ENCODE measurements at regions not wholly inside any gene's neighbourhood (a gene's known extent, or its start where the extent isn't known, plus 50 kb on each side); places are given as distances from the start of the nearest gene placed in this dataset.

DNA sequence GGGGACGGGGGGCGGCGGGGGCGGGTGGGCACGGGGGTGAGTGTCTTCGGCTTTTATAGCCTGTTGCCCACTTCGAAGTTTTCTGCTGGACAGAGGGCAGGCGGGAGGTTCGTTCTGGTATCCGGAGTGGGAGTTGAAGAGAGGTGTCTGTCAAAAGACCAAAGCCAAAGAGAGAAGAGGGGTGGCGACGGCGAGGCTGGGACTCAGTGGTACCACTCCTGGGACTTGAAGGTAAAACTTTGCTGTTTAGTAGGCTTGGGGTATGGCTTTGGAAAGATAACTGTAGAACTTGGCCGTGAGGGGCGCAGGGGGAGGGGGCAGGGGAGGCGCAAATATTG, 215.8 kb upstream of the DTNA start:
- H3K27ac ChIP-seq (ENCODE audit: low read depth in 1 of 3, low read length in 2 of 3) = no peak overlapping the region
- H3K27me3 ChIP-seq (ENCODE audit: control insufficient read depth in 3 of 3, insufficient read depth in 3 of 3, low read length in 3 of 3) = peaks cover 9 to 20% (median 10%) of the 10 kb centered on the region in 3 donors
- H3K9me3 ChIP-seq (ENCODE audit: control insufficient read depth in 2 of 2, insufficient read depth in 1 of 2, low read depth in 1 of 2, low read length in 1 of 2) = no peaks in the 10 kb centered on the region
- H3K4me1 ChIP-seq (ENCODE audit: control insufficient read depth in 3 of 3, insufficient read depth in 2 of 3, low read depth in 1 of 3, low read length in 2 of 3) = peaks cover 0 to 4% (median 0%) of the 10 kb centered on the region in 3 donors
- H3K36me3 ChIP-seq (ENCODE audit: control insufficient read depth in 3 of 3, insufficient read depth in 2 of 3, low read depth in 1 of 3, low read length in 3 of 3) = no peaks in the 10 kb centered on the region
- DNase-seq (peak in 1 of 2 donors; percentile 4), FAIRE-seq (no peak)
- no peak overlapping the region for H3K4me3 ChIP-seq (ENCODE audit: low read depth in 1 of 3, low read length in 3 of 3)
- 5 to 17% (median 6%) methylated on average over 15 to 16 of the region's 16 CpGs for WGBS, 3 donors

DNA sequence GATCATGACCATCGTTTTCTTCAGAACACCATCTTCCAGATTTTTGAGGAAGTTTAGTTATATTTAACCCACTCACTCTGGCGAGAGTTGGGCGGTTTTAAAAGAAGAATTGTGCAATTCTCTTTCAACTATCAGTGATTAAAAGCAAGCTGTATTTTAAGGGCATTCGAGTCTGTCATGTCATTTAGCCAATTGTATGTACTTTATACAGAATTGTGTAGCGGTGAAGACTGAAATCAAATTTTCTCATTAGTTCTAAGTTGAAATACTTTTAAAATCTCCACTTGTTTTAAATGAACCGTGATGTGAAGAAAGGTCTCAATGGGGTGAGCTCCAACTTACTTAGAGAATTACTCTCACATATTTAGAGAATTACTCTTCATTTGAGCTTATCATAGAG, 214.6 kb upstream of the DTNA start:
- H3K4me3 ChIP-seq (ENCODE audit: low read depth in 1 of 3, low read length in 3 of 3) = no peak overlapping the region
- FAIRE-seq (no peak), DNase-seq (no peak)
- H3K4me1 ChIP-seq (ENCODE audit: control insufficient read depth in 3 of 3, insufficient read depth in 2 of 3, low read depth in 1 of 3, low read length in 2 of 3) = peaks cover 0 to 4% (median 0%) of the 10 kb centered on the region in 3 donors
- no peaks in the 10 kb centered on the region for H3K9me3 ChIP-seq (ENCODE audit: control insufficient read depth in 2 of 2, insufficient read depth in 1 of 2, low read depth in 1 of 2, low read length in 1 of 2)
- WGBS, 3 donors = 43 to 57% (median 50%) methylated on average over 6 of the region's 6 CpGs
- peaks cover 7 to 17% (median 10%) of the 10 kb centered on the region in 3 donors for H3K27me3 ChIP-seq (ENCODE audit: control insufficient read depth in 3 of 3, insufficient read depth in 3 of 3, low read length in 3 of 3)
- H3K27ac ChIP-seq (ENCODE audit: low read depth in 1 of 3, low read length in 2 of 3) = no peak overlapping the region
- no peaks in the 10 kb centered on the region for H3K36me3 ChIP-seq (ENCODE audit: control insufficient read depth in 3 of 3, insufficient read depth in 2 of 3, low read depth in 1 of 3, low read length in 3 of 3)

DNA sequence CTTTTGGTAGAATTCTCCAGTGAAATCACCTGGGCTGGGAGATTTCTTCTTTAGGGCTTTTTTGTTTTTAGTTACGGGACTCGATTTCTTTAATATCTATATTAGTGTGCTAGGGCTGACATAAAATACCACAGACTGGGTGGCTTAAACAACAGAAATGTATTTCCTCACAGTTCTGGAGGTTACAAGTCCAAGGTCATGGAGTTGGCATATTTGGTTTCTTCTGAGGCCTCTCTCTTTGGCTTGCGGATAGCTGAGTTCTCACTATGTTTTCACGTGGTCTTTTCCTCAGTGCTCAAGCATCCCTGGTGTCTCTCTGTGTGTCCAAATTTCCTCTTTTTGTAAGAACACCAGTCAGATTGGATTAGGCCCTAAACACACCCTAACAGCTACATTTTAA, 208.5 kb upstream of the DTNA start:
- DNase-seq = no peak
- no peak overlapping the region for H3K27ac ChIP-seq (ENCODE audit: low read depth in 1 of 3, low read length in 2 of 3)
- no peaks in the 10 kb centered on the region for H3K9me3 ChIP-seq (ENCODE audit: control insufficient read depth in 2 of 2, insufficient read depth in 1 of 2, low read depth in 1 of 2, low read length in 1 of 2)
- no peaks in the 10 kb centered on the region for H3K27me3 ChIP-seq (ENCODE audit: control insufficient read depth in 3 of 3, insufficient read depth in 3 of 3, low read length in 3 of 3)
- 59 to 66% (median 61%) methylated on average over 4 of the region's 4 CpGs for WGBS, 3 donors
- no peaks in the 10 kb centered on the region for H3K36me3 ChIP-seq (ENCODE audit: control insufficient read depth in 3 of 3, insufficient read depth in 2 of 3, low read depth in 1 of 3, low read length in 3 of 3)
- no peak overlapping the region for H3K4me3 ChIP-seq (ENCODE audit: low read depth in 1 of 3, low read length in 3 of 3)
- no peak for FAIRE-seq
- no peaks in the 10 kb centered on the region for H3K4me1 ChIP-seq (ENCODE audit: control insufficient read depth in 3 of 3, insufficient read depth in 2 of 3, low read depth in 1 of 3, low read length in 2 of 3)

DNA sequence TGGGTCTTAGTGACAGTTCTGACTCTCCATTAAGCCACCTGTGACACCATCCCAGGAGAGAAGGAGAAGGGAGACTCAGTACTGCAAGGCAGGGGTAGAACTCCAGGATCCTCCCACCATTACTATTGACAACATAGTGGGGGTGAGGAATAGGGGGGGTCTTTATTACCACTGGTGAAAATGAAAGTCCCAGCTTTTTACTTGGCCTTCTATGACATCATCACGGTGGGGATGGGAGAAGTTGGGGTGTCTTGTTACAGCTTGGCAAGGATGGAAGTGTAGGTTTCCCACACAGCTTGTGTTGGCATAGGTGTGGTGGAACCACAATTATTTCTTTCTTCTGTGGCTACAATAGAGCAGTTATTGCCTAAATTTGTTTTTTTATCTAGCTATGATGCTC, 203.9 kb upstream of the DTNA start:
- no peaks in the 10 kb centered on the region for H3K4me1 ChIP-seq (ENCODE audit: control insufficient read depth in 3 of 3, insufficient read depth in 2 of 3, low read depth in 1 of 3, low read length in 2 of 3)
- H3K27me3 ChIP-seq (ENCODE audit: control insufficient read depth in 3 of 3, insufficient read depth in 3 of 3, low read length in 3 of 3) = no peaks in the 10 kb centered on the region
- no peak overlapping the region for H3K4me3 ChIP-seq (ENCODE audit: low read depth in 1 of 3, low read length in 3 of 3)
- no peak overlapping the region for H3K27ac ChIP-seq (ENCODE audit: low read depth in 1 of 3, low read length in 2 of 3)
- FAIRE-seq = no peak
- WGBS, 3 donors = 83 to 90% (median 89%) methylated on average over 1 of the region's 1 CpG
- DNase-seq = no peak
- H3K36me3 ChIP-seq (ENCODE audit: control insufficient read depth in 3 of 3, insufficient read depth in 2 of 3, low read depth in 1 of 3, low read length in 3 of 3) = no peaks in the 10 kb centered on the region
- H3K9me3 ChIP-seq (ENCODE audit: control insufficient read depth in 2 of 2, insufficient read depth in 1 of 2, low read depth in 1 of 2, low read length in 1 of 2) = no peaks in the 10 kb centered on the region

DNA sequence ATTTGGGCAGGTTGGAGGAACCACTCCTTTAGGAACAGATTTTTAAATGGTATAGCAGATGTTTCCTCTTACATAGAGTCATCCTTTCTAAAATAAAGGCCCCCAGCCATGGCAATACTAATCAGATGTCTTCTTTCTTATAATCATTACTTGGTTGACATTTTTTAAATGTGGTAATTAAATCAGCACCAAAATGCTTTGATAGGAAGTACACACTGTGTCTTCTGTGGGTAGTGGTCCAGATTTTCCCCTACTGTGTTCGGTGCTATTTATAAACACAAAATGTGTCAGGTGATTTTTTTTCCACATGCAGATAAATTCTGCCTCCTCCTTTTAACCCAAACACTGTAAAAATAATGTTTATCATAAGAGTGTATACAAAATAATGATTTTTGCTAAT, 200.9 kb upstream of the DTNA start:
- Histone ChIP-seq H3K36me3 (ENCODE audit: control insufficient read depth in 3 of 3, insufficient read depth in 2 of 3, low read depth in 1 of 3, low read length in 3 of 3) (no peaks in the 10 kb centered on the region), H3K9me3 (ENCODE audit: control insufficient read depth in 2 of 2, insufficient read depth in 1 of 2, low read depth in 1 of 2, low read length in 1 of 2) (peaks cover 0 to 3% of the 10 kb centered on the region in 2 donors), H3K4me3 (ENCODE audit: low read depth in 1 of 3, low read length in 3 of 3) (no peak overlapping the region), H3K27me3 (ENCODE audit: control insufficient read depth in 3 of 3, insufficient read depth in 3 of 3, low read length in 3 of 3) (no peaks in the 10 kb centered on the region), H3K27ac (ENCODE audit: low read depth in 1 of 3, low read length in 2 of 3) (no peak overlapping the region), H3K4me1 (ENCODE audit: control insufficient read depth in 3 of 3, insufficient read depth in 2 of 3, low read depth in 1 of 3, low read length in 2 of 3) (no peaks in the 10 kb centered on the region)
- 61 to 79% (median 65%) methylated on average over 1 of the region's 1 CpG for WGBS, 3 donors
- FAIRE-seq (no peak), DNase-seq (no peak)

DNA sequence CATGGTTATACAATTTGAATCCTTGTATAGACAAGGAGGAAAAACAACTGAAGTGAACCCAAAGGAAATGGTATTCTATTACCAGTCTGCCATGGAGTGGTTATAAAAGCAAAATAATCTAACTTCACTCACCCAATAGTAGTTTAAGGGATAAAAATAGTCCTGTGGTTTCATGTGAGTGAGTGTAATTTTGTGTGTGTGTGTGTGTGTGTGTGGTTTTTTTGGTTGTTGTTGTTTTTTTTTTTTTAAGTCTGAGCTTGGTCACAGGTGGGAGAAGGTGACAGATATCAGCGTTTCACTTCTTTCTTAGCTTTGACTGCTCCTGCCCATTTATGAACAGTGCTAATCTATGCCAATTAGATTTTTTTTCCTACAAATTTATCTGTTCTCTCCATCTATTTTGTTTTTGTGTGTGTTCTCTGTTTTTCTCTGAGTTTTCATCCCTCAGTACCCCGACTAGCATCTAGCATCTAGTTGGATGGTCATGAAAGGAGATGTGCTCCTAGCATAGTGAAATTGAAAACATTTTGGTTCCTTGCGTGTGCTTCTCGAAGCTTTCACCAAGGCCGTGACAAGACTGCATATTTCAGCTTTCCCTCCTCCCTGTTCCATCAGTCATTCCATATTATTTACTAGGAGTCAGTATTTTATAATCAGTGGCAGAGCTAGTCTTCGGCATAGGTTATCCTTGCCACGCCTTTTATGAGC, 200.1 kb upstream of the DTNA start:
- WGBS, 3 donors = 76 to 83% (median 79%) methylated on average over 7 of the region's 7 CpGs
- Histone ChIP-seq H3K36me3 (ENCODE audit: control insufficient read depth in 3 of 3, insufficient read depth in 2 of 3, low read depth in 1 of 3, low read length in 3 of 3) (no peaks in the 10 kb centered on the region), H3K27ac (ENCODE audit: low read depth in 1 of 3, low read length in 2 of 3) (no peak overlapping the region), H3K4me3 (ENCODE audit: low read depth in 1 of 3, low read length in 3 of 3) (no peak overlapping the region), H3K27me3 (ENCODE audit: control insufficient read depth in 3 of 3, insufficient read depth in 3 of 3, low read length in 3 of 3) (no peaks in the 10 kb centered on the region), H3K9me3 (ENCODE audit: control insufficient read depth in 2 of 2, insufficient read depth in 1 of 2, low read depth in 1 of 2, low read length in 1 of 2) (peaks cover 0 to 7% of the 10 kb centered on the region in 2 donors), H3K4me1 (ENCODE audit: control insufficient read depth in 3 of 3, insufficient read depth in 2 of 3, low read depth in 1 of 3, low read length in 2 of 3) (no peaks in the 10 kb centered on the region)
- no peak for FAIRE-seq
- no peak for DNase-seq

DNA sequence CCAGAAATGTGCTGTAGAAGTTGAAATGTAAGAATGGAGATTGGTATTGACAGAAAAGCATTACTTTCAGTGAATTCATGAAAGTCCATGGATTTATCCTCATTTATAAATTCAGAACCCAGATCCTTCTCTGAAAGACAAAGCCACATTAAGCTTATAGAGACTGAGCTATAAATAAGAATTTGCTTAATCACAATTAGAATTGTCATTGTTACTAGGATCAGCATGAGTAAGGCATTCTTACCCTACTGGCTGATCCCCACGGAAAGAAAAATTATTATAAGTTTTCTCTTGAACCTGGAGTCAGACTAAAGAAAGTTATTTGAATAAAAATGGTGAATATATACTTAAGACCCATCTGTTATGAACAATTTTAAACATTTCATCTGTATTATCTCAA, 199.2 kb upstream of the DTNA start:
- 34 to 61% (median 57%) methylated on average over 1 of the region's 1 CpG for WGBS, 3 donors
- no peaks in the 10 kb centered on the region for H3K36me3 ChIP-seq (ENCODE audit: control insufficient read depth in 3 of 3, insufficient read depth in 2 of 3, low read depth in 1 of 3, low read length in 3 of 3)
- FAIRE-seq (no peak), DNase-seq (no peak)
- no peaks in the 10 kb centered on the region for H3K27me3 ChIP-seq (ENCODE audit: control insufficient read depth in 3 of 3, insufficient read depth in 3 of 3, low read length in 3 of 3)
- peaks cover 0 to 8% of the 10 kb centered on the region in 2 donors for H3K9me3 ChIP-seq (ENCODE audit: control insufficient read depth in 2 of 2, insufficient read depth in 1 of 2, low read depth in 1 of 2, low read length in 1 of 2)
- no peak overlapping the region for H3K4me3 ChIP-seq (ENCODE audit: low read depth in 1 of 3, low read length in 3 of 3)
- H3K27ac ChIP-seq (ENCODE audit: low read depth in 1 of 3, low read length in 2 of 3) = no peak overlapping the region
- H3K4me1 ChIP-seq (ENCODE audit: control insufficient read depth in 3 of 3, insufficient read depth in 2 of 3, low read depth in 1 of 3, low read length in 2 of 3) = no peaks in the 10 kb centered on the region

DNA sequence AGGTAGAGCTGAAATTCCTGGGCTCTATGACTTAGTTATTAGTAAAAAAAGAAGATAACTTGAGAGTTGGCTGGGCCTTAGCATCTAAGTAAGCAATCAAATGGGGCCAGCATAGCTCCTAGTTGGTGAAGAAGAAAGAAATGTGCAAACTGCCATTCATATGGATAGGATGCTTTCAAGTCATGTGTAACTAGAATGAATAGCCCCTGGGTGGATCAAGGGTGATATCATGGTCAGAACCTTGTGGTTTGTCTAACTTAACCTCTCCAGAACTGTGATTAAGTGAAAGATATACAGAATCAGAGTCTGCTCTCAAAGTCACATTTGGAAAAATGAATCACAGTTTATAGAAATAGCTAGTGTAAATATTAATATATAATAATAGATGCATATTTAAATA, 198.7 kb upstream of the DTNA start:
- H3K27me3 ChIP-seq (ENCODE audit: control insufficient read depth in 3 of 3, insufficient read depth in 3 of 3, low read length in 3 of 3) = no peaks in the 10 kb centered on the region
- peaks cover 0 to 13% of the 10 kb centered on the region in 2 donors for H3K9me3 ChIP-seq (ENCODE audit: control insufficient read depth in 2 of 2, insufficient read depth in 1 of 2, low read depth in 1 of 2, low read length in 1 of 2)
- DNase-seq = no peak
- H3K27ac ChIP-seq (ENCODE audit: low read depth in 1 of 3, low read length in 2 of 3) = no peak overlapping the region
- no peak for FAIRE-seq
- no peaks in the 10 kb centered on the region for H3K36me3 ChIP-seq (ENCODE audit: control insufficient read depth in 3 of 3, insufficient read depth in 2 of 3, low read depth in 1 of 3, low read length in 3 of 3)
- no peak overlapping the region for H3K4me3 ChIP-seq (ENCODE audit: low read depth in 1 of 3, low read length in 3 of 3)
- H3K4me1 ChIP-seq (ENCODE audit: control insufficient read depth in 3 of 3, insufficient read depth in 2 of 3, low read depth in 1 of 3, low read length in 2 of 3) = no peaks in the 10 kb centered on the region

DNA sequence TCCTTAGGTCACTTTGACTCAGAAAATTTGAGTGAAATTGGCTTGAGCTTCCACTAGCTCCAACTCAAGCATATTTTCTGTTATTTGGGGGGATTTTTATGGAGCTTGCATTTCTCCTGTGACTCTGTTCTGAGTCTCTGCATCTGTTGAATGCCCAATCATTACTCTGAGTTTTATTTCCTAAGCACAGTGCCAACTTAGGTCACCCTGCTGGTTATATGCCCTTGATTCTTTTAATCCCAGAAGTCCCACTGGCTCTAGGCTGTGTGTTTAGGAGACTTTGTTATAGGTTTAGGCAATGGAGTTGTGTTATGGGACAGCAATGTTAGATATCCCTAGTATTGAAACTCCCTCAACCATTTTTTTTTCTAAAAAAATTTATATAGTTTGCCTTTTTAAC, 198.2 kb upstream of the DTNA start:
- no peaks in the 10 kb centered on the region for H3K36me3 ChIP-seq (ENCODE audit: control insufficient read depth in 3 of 3, insufficient read depth in 2 of 3, low read depth in 1 of 3, low read length in 3 of 3)
- no peaks in the 10 kb centered on the region for H3K4me1 ChIP-seq (ENCODE audit: control insufficient read depth in 3 of 3, insufficient read depth in 2 of 3, low read depth in 1 of 3, low read length in 2 of 3)
- H3K27ac ChIP-seq (ENCODE audit: low read depth in 1 of 3, low read length in 2 of 3) = no peak overlapping the region
- H3K27me3 ChIP-seq (ENCODE audit: control insufficient read depth in 3 of 3, insufficient read depth in 3 of 3, low read length in 3 of 3) = no peaks in the 10 kb centered on the region
- no peak overlapping the region for H3K4me3 ChIP-seq (ENCODE audit: low read depth in 1 of 3, low read length in 3 of 3)
- FAIRE-seq (no peak), DNase-seq (no peak)
- peaks cover 0 to 15% of the 10 kb centered on the region in 2 donors for H3K9me3 ChIP-seq (ENCODE audit: control insufficient read depth in 2 of 2, insufficient read depth in 1 of 2, low read depth in 1 of 2, low read length in 1 of 2)

Data from small intestine (tissue), 7 donors.